ENCODE measurements at regions not wholly inside any gene's neighbourhood (a gene's known extent, or its start where the extent isn't known, plus 50 kb on each side); places are given as distances from the start of the nearest gene placed in this dataset.

GRCh38 chr1:112328600-112328999 is 67.4 kb upstream of the CTTNBP2NL start:
- TF ChIP-seq, protein P1, sequence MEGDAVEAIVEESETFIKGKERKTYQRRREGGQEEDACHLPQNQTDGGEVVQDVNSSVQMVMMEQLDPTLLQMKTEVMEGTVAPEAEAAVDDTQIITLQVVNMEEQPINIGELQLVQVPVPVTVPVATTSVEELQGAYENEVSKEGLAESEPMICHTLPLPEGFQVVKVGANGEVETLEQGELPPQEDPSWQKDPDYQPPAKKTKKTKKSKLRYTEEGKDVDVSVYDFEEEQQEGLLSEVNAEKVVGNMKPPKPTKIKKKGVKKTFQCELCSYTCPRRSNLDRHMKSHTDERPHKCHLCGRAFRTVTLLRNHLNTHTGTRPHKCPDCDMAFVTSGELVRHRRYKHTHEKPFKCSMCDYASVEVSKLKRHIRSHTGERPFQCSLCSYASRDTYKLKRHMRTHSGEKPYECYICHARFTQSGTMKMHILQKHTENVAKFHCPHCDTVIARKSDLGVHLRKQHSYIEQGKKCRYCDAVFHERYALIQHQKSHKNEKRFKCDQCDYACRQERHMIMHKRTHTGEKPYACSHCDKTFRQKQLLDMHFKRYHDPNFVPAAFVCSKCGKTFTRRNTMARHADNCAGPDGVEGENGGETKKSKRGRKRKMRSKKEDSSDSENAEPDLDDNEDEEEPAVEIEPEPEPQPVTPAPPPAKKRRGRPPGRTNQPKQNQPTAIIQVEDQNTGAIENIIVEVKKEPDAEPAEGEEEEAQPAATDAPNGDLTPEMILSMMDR (conservative IDR thresholded peaks at IDR 0.05; ENCODE audit: low read depth, low read length): no peak
- no peak for TF ChIP-seq POLR2A (IDR thresholded peaks at IDR 0.05; ENCODE audit: low read depth, low read length)
- TF ChIP-seq, protein P2, sequence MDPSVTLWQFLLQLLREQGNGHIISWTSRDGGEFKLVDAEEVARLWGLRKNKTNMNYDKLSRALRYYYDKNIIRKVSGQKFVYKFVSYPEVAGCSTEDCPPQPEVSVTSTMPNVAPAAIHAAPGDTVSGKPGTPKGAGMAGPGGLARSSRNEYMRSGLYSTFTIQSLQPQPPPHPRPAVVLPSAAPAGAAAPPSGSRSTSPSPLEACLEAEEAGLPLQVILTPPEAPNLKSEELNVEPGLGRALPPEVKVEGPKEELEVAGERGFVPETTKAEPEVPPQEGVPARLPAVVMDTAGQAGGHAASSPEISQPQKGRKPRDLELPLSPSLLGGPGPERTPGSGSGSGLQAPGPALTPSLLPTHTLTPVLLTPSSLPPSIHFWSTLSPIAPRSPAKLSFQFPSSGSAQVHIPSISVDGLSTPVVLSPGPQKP (IDR thresholded peaks at IDR 0.05; ENCODE audit: borderline replicate concordance, low read depth, low read length): no peak
- no peak for TF ChIP-seq RFX5 (IDR thresholded peaks at IDR 0.05; ENCODE audit: low read depth, low read length)
- TF ChIP-seq MXI1 (IDR thresholded peaks at IDR 0.05; ENCODE audit: borderline replicate concordance, low read depth, low read length): no peak
- no peak for TF ChIP-seq MAFK (IDR thresholded peaks at IDR 0.05; ENCODE audit: low read depth, low read length)
- no peak for TF ChIP-seq RAD21 (IDR thresholded peaks at IDR 0.05; ENCODE audit: low read length)
- TF ChIP-seq CEBPB (IDR thresholded peaks at IDR 0.05; ENCODE audit: low read depth, low read length): no peak
- TF ChIP-seq CHD1 (IDR thresholded peaks at IDR 0.05; ENCODE audit: low read depth, low read length): no peak
